Breast epithelium (tissue), 4 donors: ENCODE measurements at regions not wholly inside any gene's neighbourhood (a gene's known extent, or its start where the extent isn't known, plus 50 kb on each side); places are given as distances from the start of the nearest gene placed in this dataset.

Experiments used
- DNase-seq, 2 donors: peaks; one replicate each; pipeline ENCODE4 v3.0.0-alpha.2; 2019; ENCODE audit warnings: low spot score in 2 of 2
- H3K27ac ChIP-seq, 2 donors: fragments of 200-600 bp; sonication (generic) in 1 of 2; one replicate each; pipeline ENCODE4 v1.5.1; 2016 to 2019; ENCODE audit warnings: mild to moderate bottlenecking in 1 of 2
- H3K27me3 ChIP-seq, 2 donors: fragments of 200-600 bp; sonication (generic) in 1 of 2; one replicate each; pipeline versions ENCODE4 v1.5.1 to v1.6.0; 2017 to 2019; ENCODE audit warnings: control low read depth in 1 of 2, mild to moderate bottlenecking in 1 of 2
- H3K36me3 ChIP-seq: fragments of 200-600 bp; one replicate; pipeline ENCODE4 v1.5.1; 2019
- H3K4me1 ChIP-seq, 2 donors: fragments of 200-600 bp; sonication (generic); one replicate each; pipeline ENCODE4 v1.5.1; 2016 to 2019; ENCODE audit warnings: control low read depth in 1 of 2
- H3K4me3 ChIP-seq, 3 donors: fragments of 200-600 bp; sonication (generic); 1 replicate in 2 of 3; 2 replicates in 1 of 3; pipeline ENCODE4 v1.5.1; 2016 to 2019; ENCODE audit warnings: mild to moderate bottlenecking in 3 of 3, moderate library complexity in 2 of 3
- H3K9me3 ChIP-seq, 2 donors: fragments of 200-600 bp; sonication (generic) in 1 of 2; one replicate each; pipeline ENCODE4 v1.5.1; 2016 to 2019; ENCODE audit warnings: control low read depth in 1 of 2
- POLR2A ChIP-seq: fragments of 450-650 bp; IDR thresholded peaks from one replicate; pipeline ENCODE4 v1.6.1; 2016; ENCODE audit warnings: antibody characterized with exemption, mild to moderate bottlenecking, moderate library complexity
- POLR2AphosphoS5 ChIP-seq, 3 donors: sonication (generic); formaldehyde crosslinking; IDR thresholded peaks; one replicate each; pipeline ENCODE4 v1.6.1; 2017; ENCODE audit warnings: antibody characterized with exemption in 3 of 3
- intact Hi-C: fragments of 100-400 bp; cut with DNase I; formaldehyde crosslinking; loops from one replicate; pipeline ENCODE4 v1.15.1; 2023; ENCODE audit warnings: low total_unique reads
- TF ChIP-seq, protein P1 (sequence below), 3 donors: fragments of 450-650 bp; IDR thresholded peaks; one replicate each; pipeline ENCODE4 v1.5.1; 2016 to 2017; ENCODE audit warnings: antibody characterized with exemption in 3 of 3, mild to moderate bottlenecking in 3 of 3, moderate library complexity in 3 of 3

DNA sequence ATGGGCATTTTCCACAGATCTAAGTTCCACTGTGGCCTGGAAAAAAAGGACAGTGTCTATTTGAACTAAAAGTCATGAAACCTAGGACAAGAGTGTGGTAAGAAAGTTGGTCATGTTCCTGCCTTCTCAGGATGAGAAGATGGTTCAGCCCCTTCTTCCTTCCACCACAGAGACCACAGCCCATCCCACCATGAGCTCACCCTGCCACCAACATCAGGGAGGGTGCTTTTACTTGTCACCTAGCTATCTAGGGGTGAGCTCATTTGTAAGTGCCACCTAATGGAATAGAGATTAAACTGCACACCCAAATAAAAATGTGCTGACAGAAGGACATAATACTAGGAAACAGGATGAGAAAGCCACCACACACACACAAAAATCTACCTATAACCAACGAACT lies 235.9 kb downstream of the SPIN4 start:
- DNase-seq = no peak
- TF ChIP-seq POLR2A (no peak), POLR2AphosphoS5 (IDR thresholded peaks at IDR 0.05) (no peak)
- TF ChIP-seq, protein P1, sequence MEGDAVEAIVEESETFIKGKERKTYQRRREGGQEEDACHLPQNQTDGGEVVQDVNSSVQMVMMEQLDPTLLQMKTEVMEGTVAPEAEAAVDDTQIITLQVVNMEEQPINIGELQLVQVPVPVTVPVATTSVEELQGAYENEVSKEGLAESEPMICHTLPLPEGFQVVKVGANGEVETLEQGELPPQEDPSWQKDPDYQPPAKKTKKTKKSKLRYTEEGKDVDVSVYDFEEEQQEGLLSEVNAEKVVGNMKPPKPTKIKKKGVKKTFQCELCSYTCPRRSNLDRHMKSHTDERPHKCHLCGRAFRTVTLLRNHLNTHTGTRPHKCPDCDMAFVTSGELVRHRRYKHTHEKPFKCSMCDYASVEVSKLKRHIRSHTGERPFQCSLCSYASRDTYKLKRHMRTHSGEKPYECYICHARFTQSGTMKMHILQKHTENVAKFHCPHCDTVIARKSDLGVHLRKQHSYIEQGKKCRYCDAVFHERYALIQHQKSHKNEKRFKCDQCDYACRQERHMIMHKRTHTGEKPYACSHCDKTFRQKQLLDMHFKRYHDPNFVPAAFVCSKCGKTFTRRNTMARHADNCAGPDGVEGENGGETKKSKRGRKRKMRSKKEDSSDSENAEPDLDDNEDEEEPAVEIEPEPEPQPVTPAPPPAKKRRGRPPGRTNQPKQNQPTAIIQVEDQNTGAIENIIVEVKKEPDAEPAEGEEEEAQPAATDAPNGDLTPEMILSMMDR (IDR thresholded peaks at IDR 0.05) = no peak
- Histone ChIP-seq H3K36me3 (no peaks in the 10 kb centered on the region), H3K27me3 (peaks cover 0 to 7% of the 10 kb centered on the region in 2 donors), H3K9me3 (no peaks in the 10 kb centered on the region), H3K4me3 (no peak overlapping the region), H3K27ac (no peak overlapping the region), H3K4me1 (no peaks in the 10 kb centered on the region)
- intact Hi-C loops = no loop called here

DNA sequence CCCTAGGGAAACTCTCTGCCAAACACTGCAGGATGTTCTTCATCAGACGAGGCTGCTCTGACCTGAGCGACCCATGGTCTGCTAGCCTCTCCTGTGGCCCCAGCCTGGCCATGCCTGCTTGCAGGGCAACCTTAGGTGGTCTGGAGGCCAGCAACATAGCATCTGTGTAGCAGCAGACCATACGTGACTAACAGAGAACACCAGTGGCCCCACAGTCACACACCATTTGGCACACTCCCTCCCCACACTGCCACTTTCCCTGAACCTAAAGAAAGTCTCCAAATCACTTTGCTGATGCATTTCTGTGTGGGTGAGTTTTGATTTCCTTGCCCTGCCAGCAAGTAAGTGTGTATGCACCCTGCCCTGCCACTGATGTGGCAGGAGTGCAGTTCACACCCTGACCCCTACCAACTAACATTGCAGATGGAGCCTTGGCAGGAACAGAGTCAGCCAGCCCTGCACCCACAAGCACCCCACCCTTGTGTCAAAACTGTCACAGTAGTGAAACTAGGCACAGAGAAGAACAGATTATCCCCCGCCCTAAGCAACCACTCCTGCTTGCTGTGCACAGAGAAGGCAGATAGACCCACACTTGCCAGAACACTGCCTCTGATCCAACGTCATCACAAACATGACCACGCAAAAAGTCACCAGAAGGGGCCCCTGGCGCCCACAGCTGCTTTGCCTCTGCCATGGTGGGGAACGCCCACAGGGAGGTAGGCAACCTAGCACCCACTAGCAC lies 249.1 kb downstream of the SPIN4 start:
- Histone ChIP-seq H3K27ac (no peak overlapping the region), H3K4me1 (no peaks in the 10 kb centered on the region), H3K36me3 (no peaks in the 10 kb centered on the region), H3K9me3 (peaks cover 7 to 13% of the 10 kb centered on the region in 2 donors), H3K4me3 (no peak overlapping the region), H3K27me3 (peaks cover 0 to 10% of the 10 kb centered on the region in 2 donors)
- intact Hi-C loops = no loop called here
- no peak for DNase-seq
- TF ChIP-seq POLR2A = no peak
- no peak for TF ChIP-seq POLR2AphosphoS5 (IDR thresholded peaks at IDR 0.05)
- TF ChIP-seq, protein P1 (IDR thresholded peaks at IDR 0.05) = no peak

DNA sequence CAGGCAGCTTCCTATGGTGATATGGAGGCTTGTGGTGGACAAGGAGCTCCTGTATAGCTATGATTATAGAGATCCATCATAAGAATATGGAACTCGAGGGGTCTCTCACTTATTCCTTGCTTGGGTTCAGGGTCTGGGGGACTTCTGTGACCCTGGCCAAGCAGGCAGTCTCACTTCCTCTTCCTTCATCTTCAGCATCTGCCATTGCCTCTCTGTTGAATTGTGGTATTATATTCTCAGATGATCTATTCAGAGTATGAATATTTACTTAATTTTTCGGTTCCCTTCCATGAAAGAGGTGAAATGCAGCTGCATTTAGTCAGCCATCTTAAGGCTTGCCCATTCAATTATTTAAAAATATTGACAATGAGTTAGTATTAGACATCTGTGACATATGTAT lies 292.9 kb downstream of the SPIN4 start:
- no peaks in the 10 kb centered on the region for H3K4me1 ChIP-seq
- DNase-seq = no peak
- H3K27me3 ChIP-seq = peaks cover 0 to 27% of the 10 kb centered on the region in 2 donors
- no peak overlapping the region for H3K4me3 ChIP-seq
- intact Hi-C loops = no loop called here
- H3K9me3 ChIP-seq = no peaks in the 10 kb centered on the region
- no peaks in the 10 kb centered on the region for H3K36me3 ChIP-seq
- no peak for TF ChIP-seq POLR2AphosphoS5 (IDR thresholded peaks at IDR 0.05)
- no peak overlapping the region for H3K27ac ChIP-seq

DNA sequence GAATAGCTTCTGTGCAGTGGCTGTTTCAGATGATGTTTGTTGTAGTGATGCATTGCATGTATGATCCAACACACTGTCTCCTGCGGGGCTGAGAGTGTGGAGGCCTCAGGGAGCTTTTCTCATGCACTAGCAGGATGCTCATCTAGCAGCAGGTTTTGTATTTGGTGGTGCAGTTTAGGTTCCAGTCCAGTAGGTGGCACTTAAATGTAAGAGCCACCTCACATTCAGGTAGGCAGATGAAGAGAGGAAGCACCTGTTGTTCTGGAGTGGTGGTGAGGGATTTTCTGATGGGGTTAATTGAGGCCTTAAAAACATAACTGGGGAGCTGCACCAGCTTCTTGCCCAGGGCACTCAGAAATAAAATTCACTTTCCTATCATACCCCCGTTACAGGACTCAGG lies 300.9 kb downstream of the SPIN4 start:
- DNase-seq = no peak
- no peaks in the 10 kb centered on the region for H3K36me3 ChIP-seq
- intact Hi-C loops = no loop called here

DNA sequence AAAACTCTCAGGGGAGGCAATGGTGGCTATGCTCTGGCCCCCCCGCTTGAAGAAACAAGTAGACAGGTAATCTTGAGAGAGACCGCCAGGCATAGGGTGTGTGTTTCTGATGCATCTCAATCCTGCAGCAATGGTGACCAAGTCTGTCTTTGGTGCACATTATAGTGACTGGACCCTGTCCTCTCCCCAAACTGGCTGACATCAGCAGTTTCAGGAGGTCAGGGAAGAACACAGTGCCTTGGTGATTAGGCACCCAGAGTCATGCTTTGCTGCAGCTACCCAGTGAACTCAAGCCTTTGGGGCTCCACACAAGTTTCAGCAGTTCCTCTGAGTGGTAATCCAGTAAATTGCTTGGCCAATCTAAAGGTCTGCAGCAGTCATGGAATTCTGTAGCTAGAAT lies 318.3 kb downstream of the SPIN4 start:
- TF ChIP-seq, protein P1 (IDR thresholded peaks at IDR 0.05) = no peak
- no peak for TF ChIP-seq POLR2AphosphoS5 (IDR thresholded peaks at IDR 0.05)
- no peak for TF ChIP-seq POLR2A
- Histone ChIP-seq H3K27ac (no peak overlapping the region), H3K36me3 (no peaks in the 10 kb centered on the region), H3K4me3 (no peak overlapping the region), H3K27me3 (peaks cover 0 to 8% of the 10 kb centered on the region in 2 donors), H3K9me3 (peaks cover 7 to 10% of the 10 kb centered on the region in 2 donors), H3K4me1 (no peaks in the 10 kb centered on the region)
- intact Hi-C loops = no loop called here
- no peak for DNase-seq

More for the DNA sequence above, 300.9 kb downstream of the SPIN4 start:
- Histone ChIP-seq H3K4me1 (no peaks in the 10 kb centered on the region), H3K9me3 (peaks cover 0 to 3% of the 10 kb centered on the region in 2 donors), H3K4me3 (no peak overlapping the region), H3K27me3 (peaks cover 0 to 8% of the 10 kb centered on the region in 2 donors), H3K27ac (no peak overlapping the region)
- TF ChIP-seq POLR2A (no peak), POLR2AphosphoS5 (IDR thresholded peaks at IDR 0.05) (no peak)
- TF ChIP-seq, protein P1 (IDR thresholded peaks at IDR 0.05) = no peak
